Activated T-cell treated with anti-CD3 and anti-CD28 coated beads for 1 hour (primary cell): ENCODE measurements at regions not wholly inside any gene's neighbourhood (a gene's known extent, or its start where the extent isn't known, plus 50 kb on each side); places are given as distances from the start of the nearest gene placed in this dataset.
"Not testable (repeated sequence)": the region's sequence is repeated elsewhere in the genome, so short reads cannot be mapped to it uniquely, and the experiment has no call there.

Source experiments
- DNase-seq: peaks from one replicate; pipeline ENCODE4 v3.0.0-alpha.2; 2020; ENCODE audit warnings: low read depth

- DNase-seq, result no peak
Observed at GRCh38 chr20:36082315-36082915, 72.1 kb upstream of the EPB41L1 start.

- DNase-seq, result not testable (repeated sequence)
Observed at GRCh38 chr20:36083200-36083599, 71.3 kb upstream of the EPB41L1 start.

DNA sequence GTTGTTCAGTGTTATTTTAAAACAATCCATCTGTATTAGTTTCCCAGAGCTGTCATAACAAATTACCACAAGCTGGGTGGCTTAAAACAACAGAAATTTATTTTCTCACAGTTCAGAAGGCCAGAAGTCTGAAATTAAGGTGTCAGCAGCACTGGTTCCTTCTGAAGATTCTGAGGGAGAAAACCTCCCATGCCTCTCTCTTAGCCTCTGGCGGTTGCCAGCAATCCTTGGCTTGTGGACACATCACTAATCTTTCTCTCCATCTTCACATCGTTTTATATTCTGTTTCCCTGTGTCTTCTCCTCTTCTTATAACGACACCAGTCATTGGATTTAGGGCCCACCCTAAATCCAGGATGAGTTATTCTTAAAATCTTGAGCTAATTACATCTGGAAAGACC, 70.2 kb upstream of the EPB41L1 start:
- DNase-seq, result no peak

- DNase-seq, result no peak
Observed at GRCh38 chr20:36084897-36085613, 69.5 kb upstream of the EPB41L1 start.

DNA sequence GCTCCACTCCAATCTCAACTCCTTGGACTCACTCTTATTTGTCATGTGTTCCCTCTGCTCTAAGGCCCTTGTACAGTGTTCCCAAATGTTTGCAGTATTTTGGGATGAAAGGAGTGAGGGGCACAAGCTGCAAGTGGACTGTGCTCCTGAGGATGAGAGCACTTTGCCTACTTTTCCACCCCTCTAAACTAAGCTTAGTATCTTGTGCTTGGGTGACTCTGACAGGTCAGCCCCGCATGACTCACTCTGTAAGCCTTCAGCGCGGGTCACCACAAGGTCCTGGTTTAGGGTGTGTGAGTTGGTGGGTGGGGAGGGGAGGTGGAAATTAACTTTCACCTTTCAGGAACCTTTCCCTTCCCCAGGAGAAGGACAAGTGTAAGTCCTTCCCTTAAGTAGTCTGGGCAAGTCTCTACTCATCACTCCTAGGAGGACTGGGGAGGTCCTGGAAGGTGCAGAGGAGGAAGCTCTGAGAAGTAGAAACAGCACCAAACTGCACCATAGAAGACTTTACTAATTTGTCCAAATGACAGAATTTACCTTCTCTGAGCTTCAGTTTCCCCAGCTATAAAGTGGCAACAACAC, 68.8 kb upstream of the EPB41L1 start:
- no peak for DNase-seq

DNA sequence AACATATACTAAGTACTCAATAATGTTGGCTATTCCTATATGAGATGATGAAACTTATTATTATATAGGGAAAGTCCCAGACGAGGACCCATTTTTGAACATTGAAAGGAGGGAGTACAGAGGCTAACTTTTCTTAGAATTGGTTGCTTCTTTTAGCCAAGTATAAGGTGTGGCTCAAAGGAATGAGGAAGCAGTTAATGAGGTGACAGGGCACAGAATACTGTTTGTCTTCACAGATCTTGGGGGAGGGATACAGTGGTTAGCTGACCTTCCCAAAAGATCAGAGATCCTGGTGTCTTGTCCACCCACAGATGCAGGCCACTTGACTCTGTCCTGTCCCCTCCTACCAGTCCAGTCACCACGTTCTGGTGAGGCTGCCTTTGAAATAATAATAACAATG, 67.8 kb upstream of the EPB41L1 start:
- no peak for DNase-seq

- DNase-seq, result no peak
Observed at GRCh38 chr20:36090223-36090622, 64.3 kb upstream of the EPB41L1 start.

DNA sequence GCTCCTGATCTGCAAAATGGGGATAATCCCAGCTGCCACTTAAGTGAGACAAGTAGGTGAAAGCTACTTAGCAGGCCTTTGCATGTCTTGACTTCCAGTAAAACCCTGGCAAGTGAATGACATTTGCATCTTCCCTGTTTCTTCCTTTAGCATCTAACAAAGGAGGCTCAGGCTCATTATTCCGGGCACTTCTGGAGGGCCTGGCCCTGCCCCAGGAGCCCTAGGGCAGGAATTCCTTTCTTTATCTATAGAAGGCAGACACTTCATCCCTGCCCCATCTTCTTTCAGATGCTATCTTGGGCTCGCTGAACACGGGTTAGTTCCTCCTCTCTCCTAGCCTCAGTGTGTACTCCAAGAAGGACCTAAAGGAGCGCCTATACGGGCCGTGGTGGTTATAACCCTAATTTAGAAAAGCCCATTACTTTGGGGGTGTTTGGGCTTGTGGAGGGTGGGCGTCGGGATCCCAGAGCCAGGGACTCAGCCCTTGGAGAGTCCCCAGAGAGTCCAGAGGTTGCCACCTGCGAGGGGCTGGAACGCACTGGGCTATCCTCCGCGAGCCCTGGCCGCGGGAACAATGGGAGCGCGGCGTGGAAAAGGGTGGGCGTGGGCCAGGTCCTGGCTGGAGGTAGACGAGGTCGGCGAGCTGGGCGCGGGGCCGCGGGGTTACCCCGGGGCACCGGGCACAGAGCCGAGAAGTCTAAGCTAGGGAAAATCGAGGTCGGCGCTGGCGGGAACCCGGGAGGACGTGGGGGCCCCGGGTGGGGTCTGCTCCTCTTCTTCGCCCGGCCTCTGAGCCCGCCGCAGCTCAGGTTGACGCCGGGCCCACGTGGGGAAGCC, 62.8 kb upstream of the EPB41L1 start:
- no peak for DNase-seq

- no peak for DNase-seq
Observed at GRCh38 chr20:36092398-36093024, 62.0 kb upstream of the EPB41L1 start.

GRCh38 chr20:36093025-36093803, 61.3 kb upstream of the EPB41L1 start:
- DNase-seq, result peak; percentile 19

DNA sequence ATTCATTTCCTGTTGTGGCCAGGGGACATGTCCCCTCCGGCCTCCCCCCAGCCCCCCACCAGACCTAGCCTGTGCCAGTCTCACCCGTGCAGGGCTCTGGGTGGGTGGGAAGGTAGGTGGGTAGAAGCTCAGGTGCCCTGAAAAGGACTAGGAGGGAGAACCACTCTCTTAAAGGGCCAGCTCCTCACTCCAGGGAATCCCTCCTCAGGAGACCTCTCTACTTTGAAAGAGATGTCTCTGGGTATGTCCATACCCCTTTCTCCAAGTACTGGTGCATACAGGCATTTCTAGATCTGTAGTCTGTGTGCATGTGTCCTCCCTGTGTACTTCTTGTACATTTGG, 60.8 kb upstream of the EPB41L1 start:
- DNase-seq, result no peak

DNA sequence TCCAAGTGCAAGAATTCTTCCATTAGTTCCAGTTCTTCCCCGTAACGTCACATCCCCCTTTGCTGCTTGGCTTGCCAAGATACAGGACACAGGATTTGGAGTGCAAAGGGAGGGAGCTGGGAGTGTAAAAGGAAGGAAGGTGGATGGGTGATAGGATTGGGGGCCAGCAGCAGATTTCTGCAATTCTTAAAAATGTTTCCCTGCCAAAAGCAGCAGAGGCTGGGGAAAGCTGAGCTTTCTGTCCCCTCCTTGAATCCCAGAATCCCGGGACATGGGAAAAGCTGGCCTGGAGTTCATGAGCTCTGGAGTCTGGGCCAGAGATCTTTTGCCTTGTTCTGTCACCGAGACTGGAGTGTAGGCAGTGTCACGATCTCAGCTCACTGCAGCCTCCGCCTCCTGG, 60.0 kb upstream of the EPB41L1 start:
- no peak for DNase-seq

DNA sequence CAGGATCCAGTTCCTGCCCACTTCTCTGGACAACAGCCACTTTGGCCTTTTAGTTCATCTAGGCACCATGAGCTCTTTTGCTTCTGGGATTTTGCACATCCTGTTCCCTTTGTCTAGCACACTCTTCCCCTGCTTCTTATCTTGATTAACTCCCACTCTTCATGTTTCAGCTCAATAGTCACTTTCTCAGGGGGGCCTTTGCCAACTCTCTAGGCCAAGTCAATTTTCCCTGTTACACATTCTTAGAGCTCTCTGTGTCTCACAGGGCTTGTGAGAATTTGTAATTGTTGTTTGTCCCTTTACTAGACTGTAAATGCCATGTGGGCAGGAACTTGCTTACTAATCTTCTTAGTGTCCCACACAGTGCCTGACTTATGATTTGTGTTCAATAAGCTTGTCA, 58.1 kb upstream of the EPB41L1 start:
- no peak for DNase-seq

DNA sequence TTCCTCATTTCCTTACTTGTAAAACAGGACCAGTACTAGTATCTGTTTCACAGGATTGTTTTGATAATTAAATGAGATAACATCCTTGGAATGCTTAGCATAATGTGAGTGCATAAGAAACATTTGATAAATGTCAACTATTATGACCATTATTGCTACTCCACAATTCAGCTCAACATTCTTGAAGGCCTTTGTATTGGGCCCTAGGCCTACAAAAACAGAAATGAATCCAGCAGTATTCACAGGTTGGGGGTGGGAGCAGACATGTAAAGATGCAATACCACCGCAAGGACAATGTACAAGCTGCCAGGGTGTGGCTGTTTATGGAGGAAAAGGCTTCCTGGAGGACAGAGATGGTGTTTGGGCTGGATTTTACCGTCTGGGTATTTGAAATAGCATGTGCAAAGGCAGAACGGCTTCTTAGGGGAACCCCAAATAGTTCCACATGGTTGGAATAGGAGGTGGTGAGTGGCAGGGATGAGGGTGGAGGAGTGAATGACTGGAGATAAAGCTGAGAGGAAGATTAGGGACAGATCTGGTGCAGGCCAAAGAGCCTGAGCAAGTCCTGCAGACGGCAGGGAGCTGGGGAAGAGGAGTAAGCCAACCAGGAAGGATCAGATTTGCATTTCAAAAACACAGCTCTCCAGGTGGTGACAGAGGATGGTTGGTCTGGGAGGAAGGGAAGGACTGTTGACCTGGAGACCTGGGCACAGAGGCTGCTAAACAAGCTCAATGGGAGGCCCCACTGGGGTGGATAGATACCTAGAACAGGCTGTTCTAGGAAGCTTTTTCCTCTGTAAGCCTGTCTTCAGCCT, 57.0 kb upstream of the EPB41L1 start:
- DNase-seq, result no peak

DNA sequence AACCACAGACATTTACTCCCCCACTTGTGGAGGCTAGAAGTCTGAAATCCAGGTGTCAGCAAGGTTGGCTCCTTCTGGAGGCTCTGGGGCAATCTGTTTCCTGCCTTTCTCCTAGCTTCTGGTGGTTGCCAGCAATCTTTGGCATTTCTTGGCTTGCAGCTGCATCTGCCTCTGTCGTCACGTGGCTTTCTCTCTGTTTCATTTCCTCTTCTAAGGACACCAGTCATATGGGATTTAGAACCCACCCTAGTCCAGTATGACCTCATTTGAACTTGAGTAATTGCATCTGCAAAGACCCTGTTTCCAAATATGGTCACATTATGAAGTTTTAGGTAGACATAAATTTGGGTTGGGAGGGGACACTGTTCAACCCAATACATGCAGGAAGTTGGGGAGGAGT, 56.2 kb upstream of the EPB41L1 start:
- no peak for DNase-seq

GRCh38 chr20:36099106-36099505, 55.4 kb upstream of the EPB41L1 start:
- DNase-seq, result no peak

GRCh38 chr20:36101192-36101591, 53.3 kb upstream of the EPB41L1 start:
- DNase-seq, result no peak

DNA sequence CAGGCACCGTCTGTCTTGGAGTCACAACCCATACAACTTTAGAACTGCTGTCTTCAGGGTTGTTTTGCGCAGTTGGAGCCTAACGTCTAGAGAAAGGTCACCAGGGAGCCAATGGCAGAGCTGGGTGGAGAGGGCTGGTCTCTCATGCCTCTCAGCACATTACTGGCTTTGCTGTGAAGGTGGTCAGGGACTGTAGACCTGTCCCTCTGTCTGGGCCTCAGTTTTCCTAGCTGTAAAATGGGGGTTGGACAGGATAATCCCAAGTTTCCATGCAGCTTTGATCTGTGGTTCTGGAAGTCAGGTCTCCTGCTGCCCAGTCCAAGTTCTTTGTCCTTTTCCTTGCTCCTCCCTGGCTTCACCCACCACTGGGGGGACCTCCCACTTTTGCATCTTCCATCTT, 52.2 kb upstream of the EPB41L1 start:
- no peak for DNase-seq

GRCh38 chr20:36102809-36103596, 51.5 kb upstream of the EPB41L1 start:
- no peak for DNase-seq

GRCh38 chr20:36104244-36104643, 50.3 kb upstream of the EPB41L1 start:
- DNase-seq, result no peak
